A549 (cell line): ENCODE measurements at regions not wholly inside any gene's neighbourhood (a gene's known extent, or its start where the extent isn't known, plus 50 kb on each side); places are given as distances from the start of the nearest gene placed in this dataset.

Source experiments
- ATAC-seq, 2 experiments: fragments of 200-7000 bp in 1 of 2; fragments of >200 bp in 1 of 2; cut with Nextera tagmentation in 1 of 2; cut with Tn5 transposase in 1 of 2; 3 replicates each; pipeline versions ENCODE4 v1.8.0 to v1.9.1; 2018 to 2020; ENCODE audit warnings: mild to moderate bottlenecking in 1 of 2, moderate library complexity in 1 of 2
- CTCF ChIA-PET: fragments of 300-600 bp; sonication (Branson Sonifier 250); formaldehyde crosslinking; extraction: SDS; loops from one replicate; lab custom pipeline; 2021; ENCODE audit warnings: antibody characterized with exemption, inconsistent platforms; lab: Yijun Ruan, JAX
- POLR2A ChIA-PET: fragments of 350-600 bp; formaldehyde crosslinking; extraction: SDS; loops from one replicate; lab custom pipeline; 2021; ENCODE audit warnings: antibody characterized with exemption, inconsistent platforms; lab: Yijun Ruan, JAX
- DNase-seq, 2 experiments: peaks; one replicate each; pipeline versions ENCODE4 v3.0.0 to v3.0.0-alpha.2; 2011 to 2016; ENCODE audit warnings: low read depth in 1 of 2, low spot score in 1 of 2
- FAIRE-seq: peaks from 2 replicates; lab custom pipeline; 2011; peaks lifted over from hg19 to GRCh38; lab: Jason Lieb, UNC
- H3K27ac ChIP-seq, 2 experiments: fragments of >200 bp; sonication (Bioruptor Twin); formaldehyde crosslinking; 3 replicates each; pipeline ENCODE4 v1.5.1; 2016 to 2017
- H3K4me1 ChIP-seq: fragments of >200 bp; sonication (Bioruptor Twin); formaldehyde crosslinking; 3 replicates; pipeline ENCODE4 v1.6.1; 2016
- H3K4me2 ChIP-seq: fragments of >200 bp; sonication (Bioruptor Twin); formaldehyde crosslinking; 3 replicates; pipeline ENCODE4 v1.6.1; 2016
- H3K4me3 ChIP-seq: fragments of >200 bp; sonication (Bioruptor Twin); formaldehyde crosslinking; 3 replicates; pipeline ENCODE4 v1.5.1; 2016
- H3K9me3 ChIP-seq: fragments of >200 bp; sonication (Bioruptor Twin); formaldehyde crosslinking; 3 replicates; pipeline ENCODE4 v1.6.1; 2016
- CBX8 ChIP-seq: fragments of 200-600 bp; sonication (generic); IDR thresholded peaks from 2 replicates; pipeline ENCODE4 v1.6.1; 2016
- EHF ChIP-seq: fragments of 250-450 bp; sonication (Bioruptor Pico); IDR thresholded peaks from 2 replicates; pipeline ENCODE4 v1.5.0; 2020; ENCODE audit warnings: mild to moderate bottlenecking
- ESRRA ChIP-seq: fragments of 150-350 bp; IDR thresholded peaks from 2 replicates; pipeline ENCODE4 v1.6.1; 2014; ENCODE audit warnings: mild to moderate bottlenecking, low read length, borderline replicate concordance
- FOSB ChIP-seq: fragments of 250-450 bp; sonication (Bioruptor Pico); IDR thresholded peaks from 2 replicates; pipeline ENCODE4 v1.5.0; 2020; ENCODE audit warnings: mild to moderate bottlenecking, moderate library complexity
- HEYL ChIP-seq: fragments of 250-450 bp; sonication (Bioruptor Pico); IDR thresholded peaks from 2 replicates; pipeline ENCODE4 v1.8.0; 2021; ENCODE audit warnings: mild to moderate bottlenecking, moderate library complexity
- HOXB13 ChIP-seq: fragments of 250-450 bp; sonication (Bioruptor Pico); IDR thresholded peaks from 2 replicates; pipeline ENCODE4 v1.5.0; 2020; ENCODE audit warnings: low read depth, mild to moderate bottlenecking, moderate library complexity
- JUN ChIP-seq, 2 experiments: fragments of >200 bp; sonication (Bioruptor Twin); formaldehyde crosslinking; IDR thresholded peaks; 2 replicates in 1 of 2; 3 replicates in 1 of 2; pipeline ENCODE4 v1.6.1; 2016 to 2017
- KDM5A ChIP-seq: fragments of 200-600 bp; sonication (generic); IDR thresholded peaks from 2 replicates; pipeline ENCODE4 v1.6.1; 2016; ENCODE audit warnings: antibody characterized with exemption, mild to moderate bottlenecking
- MAZ ChIP-seq: fragments of 150-350 bp; IDR thresholded peaks from 2 replicates; pipeline ENCODE4 v1.6.1; 2014; ENCODE audit warnings: antibody characterized with exemption, low read depth, low read length, borderline replicate concordance
- MYC ChIP-seq: IDR thresholded peaks from 2 replicates; pipeline ENCODE4 v1.6.1; 2012; ENCODE audit warnings: mild to moderate bottlenecking, inconsistent platforms, low read length, improper control_type of control experiment, borderline replicate concordance
- POLR2AphosphoS2 ChIP-seq: conservative IDR thresholded peaks from 2 replicates; pipeline ENCODE4 v1.6.1; 2012; ENCODE audit warnings: low read length, improper control_type of control experiment, inconsistent platforms
- RAD21 ChIP-seq, 2 experiments: fragments of >200 bp in 1 of 2; sonication (Bioruptor Twin) in 1 of 2; formaldehyde crosslinking in 1 of 2; IDR thresholded peaks in 1 of 2; conservative IDR thresholded peaks in 1 of 2; 2 replicates in 1 of 2; 3 replicates in 1 of 2; pipeline ENCODE4 v1.6.1; 2012 to 2018; ENCODE audit warnings: inconsistent platforms in 1 of 2
- RNF2 ChIP-seq: fragments of 200-600 bp; sonication (generic); IDR thresholded peaks from 2 replicates; pipeline ENCODE4 v1.6.1; 2016; ENCODE audit warnings: low read depth, mild to moderate bottlenecking, antibody characterized with exemption, moderate library complexity, borderline replicate concordance
- SMC3 ChIP-seq: fragments of >200 bp; sonication (Bioruptor Twin); formaldehyde crosslinking; IDR thresholded peaks from 3 replicates; pipeline ENCODE4 v1.6.1; 2018; ENCODE audit warnings: inconsistent platforms
- ZC3H11A ChIP-seq: fragments of 450-650 bp; IDR thresholded peaks from 2 replicates; pipeline ENCODE4 v1.6.1; 2014; ENCODE audit warnings: antibody characterized with exemption, mild to moderate bottlenecking
- ZFP36 ChIP-seq: fragments of 450-650 bp; IDR thresholded peaks from 2 replicates; pipeline ENCODE4 v1.6.1; 2014; ENCODE audit warnings: borderline replicate concordance; ENCODE audit not compliant: partially characterized antibody
- ZNF302 ChIP-seq: fragments of 250-450 bp; sonication (Bioruptor Pico); IDR thresholded peaks from 2 replicates; pipeline ENCODE4 v1.9.0; 2021; ENCODE audit warnings: inconsistent platforms, mild to moderate bottlenecking, moderate library complexity
- ZSCAN20 ChIP-seq: fragments of 250-450 bp; sonication (Bioruptor Pico); IDR thresholded peaks from 2 replicates; pipeline ENCODE4 v1.8.0; 2022; ENCODE audit warnings: mild to moderate bottlenecking, moderate library complexity
- WGBS: methylation state at CpG from one replicate; pipeline ENCODE4 v1.1.6; 2017; ENCODE audit errors: missing lambda C conversion rate; 5-methylcytosine and 5-hydroxymethylcytosine counted together
- TF ChIP-seq, protein P1 (sequence below): fragments of 250-450 bp; sonication (Bioruptor Pico); IDR thresholded peaks from 2 replicates; pipeline ENCODE4 v1.5.0; 2021; ENCODE audit warnings: mild to moderate bottlenecking, moderate library complexity, borderline replicate concordance
- TF ChIP-seq, protein P2 (sequence below): fragments of 450-650 bp; IDR thresholded peaks from 2 replicates; pipeline ENCODE4 v1.6.1; 2014; ENCODE audit warnings: antibody characterized with exemption
- TF ChIP-seq, protein P3 (sequence below): IDR thresholded peaks from 2 replicates; pipeline ENCODE4 v1.6.1; 2012

DNA sequence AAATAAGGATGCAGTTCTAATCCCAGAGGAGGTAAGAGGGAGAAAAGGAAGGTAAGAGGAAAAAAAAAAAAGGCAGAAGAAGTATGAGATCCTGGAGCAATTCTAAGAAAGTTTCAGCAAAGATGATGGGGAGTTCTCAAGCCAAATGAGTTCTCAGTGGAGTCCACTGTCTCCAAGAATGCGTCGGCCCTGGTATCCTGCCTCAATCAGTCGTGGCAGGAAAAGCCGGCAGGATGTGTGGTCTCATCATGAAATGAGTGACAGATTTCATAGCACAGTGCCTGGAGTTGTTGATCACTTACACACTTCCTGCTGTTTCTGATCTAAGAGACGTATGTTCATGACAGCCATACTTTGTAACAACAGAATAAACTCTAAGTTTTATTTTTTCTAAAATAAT, 554.9 kb downstream of the NXPH1 start:
- 11% methylated on average over 5 of the region's 5 CpGs for WGBS
- H3K4me3 ChIP-seq = no peak overlapping the region
- ChIA-PET POLR2A (no interaction called here), CTCF (no interaction called here)
- H3K27ac ChIP-seq = no peak overlapping the region
- FAIRE-seq = no peak
- ATAC-seq = no peak
- no peak overlapping the region for H3K4me2 ChIP-seq
- no peaks in the 10 kb centered on the region for H3K9me3 ChIP-seq
- no peaks in the 10 kb centered on the region for H3K4me1 ChIP-seq
- TF ChIP-seq RNF2 (no peak), ZNF302 (CRISPR knock-in tag) (no peak), KDM5A (no peak), EHF (no peak), CBX8 (no peak), ZC3H11A (no peak)
- no peak for DNase-seq

DNA sequence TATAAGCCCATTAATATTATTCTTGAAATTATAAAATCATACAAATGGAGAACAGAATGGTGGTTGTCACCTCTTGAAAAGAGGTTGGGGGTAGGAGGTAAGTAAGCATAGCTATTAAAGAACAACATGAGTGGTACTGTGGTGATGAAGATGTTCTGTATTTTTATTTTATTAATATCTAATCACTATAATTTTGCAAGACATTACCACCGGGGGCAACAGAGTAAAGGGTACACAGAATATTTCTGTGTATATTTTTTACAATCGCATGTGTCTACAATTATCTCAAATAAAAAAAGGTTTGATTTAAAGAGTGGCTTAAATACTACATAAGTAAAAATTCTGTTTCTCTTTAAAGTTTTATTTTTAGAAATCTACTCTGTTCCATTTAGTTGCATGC, 557.8 kb downstream of the NXPH1 start:
- FAIRE-seq (no peak), DNase-seq (no peak), ATAC-seq (no peak)
- H3K4me2 ChIP-seq = no peak overlapping the region
- H3K9me3 ChIP-seq = no peaks in the 10 kb centered on the region
- ChIA-PET POLR2A (no interaction called here), CTCF (interaction anchor here (0.5 kb wide), 1 partner anchor 32 kb away, joined by 6 read pairs; no protein-coding TSS in a partner anchor)
- no peak overlapping the region for H3K4me3 ChIP-seq
- H3K4me1 ChIP-seq = no peaks in the 10 kb centered on the region
- H3K27ac ChIP-seq = no peak overlapping the region
- TF ChIP-seq SMC3 (no peak), JUN (IDR thresholded peaks at IDR 0.05) (no peak), ZC3H11A (no peak)
- WGBS = 45% methylated on average over 2 of the region's 2 CpGs

DNA sequence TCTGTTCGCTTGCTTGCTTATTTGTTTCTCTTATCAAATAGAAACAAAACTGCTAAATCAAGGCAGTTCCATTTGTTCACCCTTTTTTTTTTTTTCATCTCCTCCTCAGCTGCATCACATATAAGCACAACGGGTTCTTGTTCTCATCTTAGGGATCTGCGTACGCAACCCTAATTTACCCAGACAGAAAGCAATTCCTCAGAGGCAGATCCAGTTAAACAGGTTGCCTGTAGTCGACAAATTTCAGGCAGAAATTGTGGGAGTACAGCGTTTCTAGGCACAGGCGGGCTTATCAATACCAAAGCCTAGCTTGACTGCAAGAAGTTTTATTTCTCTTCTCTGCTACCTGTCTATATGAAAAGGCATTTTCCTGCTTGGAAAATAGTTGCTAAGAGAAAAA, 565.4 kb downstream of the NXPH1 start:
- ChIA-PET CTCF (no interaction called here), POLR2A (no interaction called here)
- Histone ChIP-seq H3K9me3 (no peaks in the 10 kb centered on the region), H3K4me3 (no peak overlapping the region), H3K27ac (no peak overlapping the region), H3K4me1 (no peaks in the 10 kb centered on the region), H3K4me2 (no peak overlapping the region)
- ATAC-seq (no peak), DNase-seq (no peak), FAIRE-seq (no peak)
- WGBS = 4% methylated on average over 7 of the region's 7 CpGs
- no peak for TF ChIP-seq RAD21 (conservative IDR thresholded peaks at IDR 0.05 in 1 of 2, IDR thresholded peaks at IDR 0.05 in 1 of 2)
- TF ChIP-seq, protein P1, sequence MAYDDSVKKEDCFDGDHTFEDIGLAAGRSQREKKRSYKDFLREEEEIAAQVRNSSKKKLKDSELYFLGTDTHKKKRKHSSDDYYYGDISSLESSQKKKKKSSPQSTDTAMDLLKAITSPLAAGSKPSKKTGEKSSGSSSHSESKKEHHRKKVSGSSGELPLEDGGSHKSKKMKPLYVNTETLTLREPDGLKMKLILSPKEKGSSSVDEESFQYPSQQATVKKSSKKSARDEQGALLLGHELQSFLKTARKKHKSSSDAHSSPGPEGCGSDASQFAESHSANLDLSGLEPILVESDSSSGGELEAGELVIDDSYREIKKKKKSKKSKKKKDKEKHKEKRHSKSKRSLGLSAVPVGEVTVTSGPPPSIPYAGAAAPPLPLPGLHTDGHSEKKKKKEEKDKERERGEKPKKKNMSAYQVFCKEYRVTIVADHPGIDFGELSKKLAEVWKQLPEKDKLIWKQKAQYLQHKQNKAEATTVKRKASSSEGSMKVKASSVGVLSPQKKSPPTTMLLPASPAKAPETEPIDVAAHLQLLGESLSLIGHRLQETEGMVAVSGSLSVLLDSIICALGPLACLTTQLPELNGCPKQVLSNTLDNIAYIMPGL (CRISPR knock-in tag) = no peak
- TF ChIP-seq HOXB13 (CRISPR knock-in tag) = no peak
- no peak for TF ChIP-seq MYC
- no peak for TF ChIP-seq ZFP36
- TF ChIP-seq, all 56 proteins: peak for 0

DNA sequence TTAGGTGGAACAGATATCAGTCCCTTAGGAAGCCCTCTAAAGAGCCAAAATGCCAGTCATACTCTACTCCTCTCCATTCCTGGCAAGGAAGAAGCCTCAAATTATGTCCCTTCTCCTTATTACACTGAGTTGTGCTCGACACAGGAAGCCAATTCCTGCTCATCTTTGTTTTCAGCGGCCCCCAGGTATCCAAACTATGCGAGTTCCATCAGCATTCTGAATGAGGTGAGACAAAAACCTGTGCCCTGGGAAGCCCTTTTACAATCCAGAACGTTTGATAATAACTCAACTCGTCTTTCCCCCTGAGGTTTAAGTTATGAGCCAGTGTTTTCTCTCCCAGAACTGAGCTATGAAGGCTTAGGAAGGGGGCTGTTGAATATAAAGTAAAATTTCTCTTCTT, 580.5 kb downstream of the NXPH1 start:
- ChIA-PET POLR2A (no interaction called here), CTCF (no interaction called here)
- Histone ChIP-seq H3K4me2 (no peak overlapping the region), H3K27ac (no peak overlapping the region), H3K4me1 (no peaks in the 10 kb centered on the region), H3K9me3 (no peaks in the 10 kb centered on the region), H3K4me3 (no peak overlapping the region)
- DNase-seq (no peak), ATAC-seq (no peak), FAIRE-seq (no peak)
- TF ChIP-seq POLR2AphosphoS2 (no peak), ESRRA (no peak), ZNF302 (CRISPR knock-in tag) (no peak), MAZ (no peak), ZSCAN20 (CRISPR knock-in tag) (no peak), HEYL (CRISPR knock-in tag) (no peak), FOSB (no peak)
- TF ChIP-seq, protein P2, sequence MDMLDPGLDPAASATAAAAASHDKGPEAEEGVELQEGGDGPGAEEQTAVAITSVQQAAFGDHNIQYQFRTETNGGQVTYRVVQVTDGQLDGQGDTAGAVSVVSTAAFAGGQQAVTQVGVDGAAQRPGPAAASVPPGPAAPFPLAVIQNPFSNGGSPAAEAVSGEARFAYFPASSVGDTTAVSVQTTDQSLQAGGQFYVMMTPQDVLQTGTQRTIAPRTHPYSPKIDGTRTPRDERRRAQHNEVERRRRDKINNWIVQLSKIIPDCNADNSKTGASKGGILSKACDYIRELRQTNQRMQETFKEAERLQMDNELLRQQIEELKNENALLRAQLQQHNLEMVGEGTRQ = no peak
- TF ChIP-seq, protein P3, sequence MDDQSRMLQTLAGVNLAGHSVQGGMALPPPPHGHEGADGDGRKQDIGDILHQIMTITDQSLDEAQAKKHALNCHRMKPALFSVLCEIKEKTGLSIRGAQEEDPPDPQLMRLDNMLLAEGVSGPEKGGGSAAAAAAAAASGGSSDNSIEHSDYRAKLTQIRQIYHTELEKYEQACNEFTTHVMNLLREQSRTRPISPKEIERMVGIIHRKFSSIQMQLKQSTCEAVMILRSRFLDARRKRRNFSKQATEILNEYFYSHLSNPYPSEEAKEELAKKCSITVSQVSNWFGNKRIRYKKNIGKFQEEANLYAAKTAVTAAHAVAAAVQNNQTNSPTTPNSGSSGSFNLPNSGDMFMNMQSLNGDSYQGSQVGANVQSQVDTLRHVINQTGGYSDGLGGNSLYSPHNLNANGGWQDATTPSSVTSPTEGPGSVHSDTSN = no peak
- 3% methylated on average over 5 of the region's 5 CpGs for WGBS
